GM23338 (cell line): ENCODE measurements at regions not wholly inside any gene's neighbourhood (a gene's known extent, or its start where the extent isn't known, plus 50 kb on each side); places are given as distances from the start of the nearest gene placed in this dataset.

ENCODE experiments used
- ATAC-seq: fragments of 200-7000 bp; cut with Tn5 transposase; 3 replicates; pipeline ENCODE4 v1.9.1; 2020
- DNase-seq: peaks from one replicate; pipeline ENCODE4 v3.0.0-alpha.2; 2015; ENCODE audit warnings: low spot score
- H2AFZ ChIP-seq: fragments of 200-600 bp; sonication (generic); 2 replicates; pipeline ENCODE4 v1.8.0; 2016; ENCODE audit warnings: antibody characterized with exemption, mild to moderate bottlenecking, moderate library complexity
- H3F3A ChIP-seq: fragments of 200-600 bp; sonication (generic); replicated peaks from 2 replicates; pipeline ENCODE4 v1.8.0; 2017; ENCODE audit warnings: antibody characterized with exemption, mixed run types, low read depth
- H3K27ac ChIP-seq: fragments of 200-600 bp; sonication (generic); 2 replicates; pipeline ENCODE4 v1.6.1; 2016; ENCODE audit warnings: low read depth
- H3K27me3 ChIP-seq: fragments of 200-600 bp; sonication (generic); 2 replicates; pipeline ENCODE4 v1.8.0; 2016; ENCODE audit warnings: mild to moderate bottlenecking, mixed run types, moderate library complexity; ENCODE audit not compliant: insufficient read depth
- H3K36me3 ChIP-seq: fragments of 200-600 bp; sonication (generic); 2 replicates; pipeline ENCODE4 v1.8.0; 2016; ENCODE audit warnings: mild to moderate bottlenecking; ENCODE audit not compliant: insufficient read depth
- H3K4me1 ChIP-seq: fragments of 200-600 bp; sonication (generic); 2 replicates; pipeline ENCODE4 v1.8.0; 2016; ENCODE audit warnings: mild to moderate bottlenecking, moderate library complexity; ENCODE audit not compliant: insufficient read depth
- H3K4me2 ChIP-seq: fragments of 200-600 bp; sonication (generic); 2 replicates; pipeline ENCODE4 v1.7.1; 2017; ENCODE audit warnings: mixed run types
- H3K4me3 ChIP-seq: fragments of 200-600 bp; sonication (generic); 2 replicates; pipeline ENCODE4 v1.6.1; 2016; ENCODE audit warnings: mixed run types
- H3K79me2 ChIP-seq: fragments of 200-600 bp; sonication (generic); replicated peaks from 2 replicates; pipeline ENCODE4 v1.8.0; 2017; ENCODE audit warnings: mild to moderate bottlenecking; ENCODE audit not compliant: insufficient read depth
- H3K9me2 ChIP-seq: fragments of 200-600 bp; sonication (generic); 2 replicates; pipeline ENCODE4 v1.8.0; 2017; ENCODE audit not compliant: insufficient read depth
- H4K20me1 ChIP-seq: fragments of 200-600 bp; sonication (generic); replicated peaks from 2 replicates; pipeline ENCODE4 v1.8.0; 2017; ENCODE audit warnings: mild to moderate bottlenecking; ENCODE audit not compliant: insufficient read depth
- H3K27ac Mint-ChIP-seq: 2 replicates; pipeline ENCODE4 v1.8.0; 2020; ENCODE audit warnings: inconsistent platforms, mild to moderate bottlenecking, moderate library complexity, mixed read lengths
- H3K27me3 Mint-ChIP-seq: 3 replicates; pipeline ENCODE4 v1.8.0; 2022; ENCODE audit warnings: low read depth, mild to moderate bottlenecking, moderate library complexity, mixed read lengths, inconsistent platforms; ENCODE audit not compliant: insufficient read depth, poor library complexity
- H3K36me3 Mint-ChIP-seq: 3 replicates; pipeline ENCODE4 v1.8.0; 2021; ENCODE audit warnings: low read depth, mild to moderate bottlenecking, inconsistent platforms, moderate library complexity, mixed read lengths
- H3K4me1 Mint-ChIP-seq: 3 replicates; pipeline ENCODE4 v1.8.0; 2020; ENCODE audit warnings: mild to moderate bottlenecking, inconsistent platforms, mixed read lengths
- H3K4me3 Mint-ChIP-seq: 3 replicates; pipeline ENCODE4 v1.8.0; 2021; ENCODE audit warnings: moderate library complexity, mild to moderate bottlenecking, inconsistent platforms, mixed read lengths
- H3K9me3 Mint-ChIP-seq: 3 replicates; pipeline ENCODE4 v1.8.0; 2020; ENCODE audit warnings: moderate library complexity, mild to moderate bottlenecking, inconsistent platforms, mixed read lengths
- CREB1 ChIP-seq: fragments of 250-450 bp; sonication (Bioruptor Pico); IDR thresholded peaks from 2 replicates; pipeline ENCODE4 v1.5.0; 2020; ENCODE audit warnings: low read depth, mild to moderate bottlenecking, moderate library complexity
- ETS1 ChIP-seq: IDR thresholded peaks from 2 replicates; pipeline ENCODE4 v1.6.1; 2016; ENCODE audit warnings: antibody characterized with exemption
- EZH2 ChIP-seq: fragments of 200-600 bp; sonication (generic); IDR thresholded peaks from one replicate; pipeline ENCODE4 v1.8.0; 2017; ENCODE audit warnings: antibody characterized with exemption, mild to moderate bottlenecking, low read depth; ENCODE audit not compliant: unreplicated experiment
- EZH2phosphoT487 ChIP-seq: fragments of 200-600 bp; sonication (generic); IDR thresholded peaks from one replicate; pipeline ENCODE4 v1.8.1; 2018; ENCODE audit warnings: antibody characterized with exemption; ENCODE audit not compliant: unreplicated experiment
- NANOG ChIP-seq: IDR thresholded peaks from 2 replicates; pipeline ENCODE4 v1.6.1; 2016; ENCODE audit warnings: antibody characterized with exemption, borderline replicate concordance
- REST ChIP-seq: IDR thresholded peaks from one replicate; pipeline ENCODE4 v1.6.1; 2018; ENCODE audit warnings: antibody characterized with exemption; ENCODE audit not compliant: unreplicated experiment
- STAT1 ChIP-seq: IDR thresholded peaks from one replicate; pipeline ENCODE4 v1.6.1; 2016; ENCODE audit warnings: antibody characterized with exemption; ENCODE audit not compliant: unreplicated experiment
- ZNF114 ChIP-seq: fragments of 250-450 bp; sonication (Bioruptor Pico); IDR thresholded peaks from 2 replicates; pipeline ENCODE4 v1.5.0; 2020; ENCODE audit warnings: mild to moderate bottlenecking, moderate library complexity
- ZNF331 ChIP-seq: fragments of 250-450 bp; sonication (Bioruptor Pico); IDR thresholded peaks from 2 replicates; pipeline ENCODE4 v1.5.0; 2020; ENCODE audit warnings: low read depth, mild to moderate bottlenecking, moderate library complexity
- TF ChIP-seq, protein P1 (sequence below), 2 experiments: fragments of 200-600 bp in 1 of 2; sonication (generic) in 1 of 2; conservative IDR thresholded peaks; 2 replicates each; pipeline versions ENCODE4 v1.5.1 to v1.6.1; 2016 to 2017; ENCODE audit warnings: antibody characterized with exemption in 2 of 2, low read depth in 2 of 2, mild to moderate bottlenecking in 2 of 2, moderate library complexity in 1 of 2

GRCh38 chr6:2547355-2547754 lies 203.4 kb downstream of the MYLK4 start (continued):
- no peak for TF ChIP-seq ZNF331 (CRISPR knock-in tag)
- no peak for TF ChIP-seq REST
- no peak for TF ChIP-seq NANOG
- TF ChIP-seq EZH2: no peak
- no peak for TF ChIP-seq ZNF114 (CRISPR knock-in tag)
- no peak for TF ChIP-seq CREB1
- no peak for TF ChIP-seq STAT1

DNA sequence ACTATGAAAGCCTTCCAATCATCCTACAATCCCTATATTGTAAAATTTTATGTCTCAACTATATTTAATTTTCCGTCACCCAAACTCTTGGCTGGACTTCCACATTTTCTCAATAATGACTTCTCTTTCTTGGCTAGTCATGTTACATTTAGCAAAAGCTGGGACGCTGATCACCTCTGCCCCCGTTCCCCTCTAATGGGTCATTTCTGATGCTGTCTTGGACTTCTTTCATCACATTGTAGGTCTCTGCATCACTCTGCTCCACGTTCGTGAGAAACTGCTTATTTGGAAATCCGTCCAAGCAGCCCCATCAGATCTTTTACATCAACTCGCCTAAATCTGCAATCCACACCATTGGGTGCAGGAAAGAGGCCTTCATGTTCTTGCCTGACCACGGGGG lies 203.8 kb downstream of the MYLK4 start:
- H3K4me1 ChIP-seq: no peaks in the 10 kb centered on the region
- Mint-ChIP-seq H3K4me1 (no peaks in the 10 kb centered on the region), H3K9me3 (peaks cover 15% of the 10 kb centered on the region), H3K4me3 (no peak overlapping the region), H3K36me3 (peaks cover 2% of the 10 kb centered on the region; the same call in 1 of the 3 replicates), H3K27ac (no peak overlapping the region), H3K27me3 (no peaks in the 10 kb centered on the region)
- no peak overlapping the region for H3K27ac ChIP-seq
- H3K4me3 ChIP-seq: no peak overlapping the region
- H3K79me2 ChIP-seq: no peaks in the 10 kb centered on the region
- DNase-seq: no peak
- no peak for TF ChIP-seq CREB1
- H3K4me2 ChIP-seq: no peak overlapping the region
- no peaks in the 10 kb centered on the region for H3K36me3 ChIP-seq
- no peaks in the 10 kb centered on the region for H3F3A ChIP-seq
- H4K20me1 ChIP-seq: no peaks in the 10 kb centered on the region
- no peaks in the 10 kb centered on the region for H3K9me2 ChIP-seq
- H3K27me3 ChIP-seq: no peaks in the 10 kb centered on the region
- no peak for ATAC-seq
- H2AFZ ChIP-seq: no peak overlapping the region

- Mint-ChIP-seq H3K27me3 (no peaks in the 10 kb centered on the region), H3K4me1 (no peaks in the 10 kb centered on the region), H3K4me3 (no peak overlapping the region), H3K27ac (no peak overlapping the region), H3K36me3 (peaks cover 2% of the 10 kb centered on the region; the same call in 1 of the 3 replicates), H3K9me3 (peaks cover 15% of the 10 kb centered on the region)
- no peak overlapping the region for H2AFZ ChIP-seq
- no peaks in the 10 kb centered on the region for H3K9me2 ChIP-seq
- no peaks in the 10 kb centered on the region for H3K36me3 ChIP-seq
- no peaks in the 10 kb centered on the region for H4K20me1 ChIP-seq
- no peaks in the 10 kb centered on the region for H3K4me1 ChIP-seq
- H3K79me2 ChIP-seq: no peaks in the 10 kb centered on the region
- H3K27ac ChIP-seq: no peak overlapping the region
- ATAC-seq (no peak), DNase-seq (no peak)
- no peaks in the 10 kb centered on the region for H3K27me3 ChIP-seq
- H3K4me3 ChIP-seq: no peak overlapping the region
- no peak overlapping the region for H3K4me2 ChIP-seq
- no peaks in the 10 kb centered on the region for H3F3A ChIP-seq
- TF ChIP-seq NANOG (no peak), EZH2phosphoT487 (no peak), ETS1 (no peak), EZH2 (no peak), ZNF114 (CRISPR knock-in tag) (no peak), CREB1 (no peak), STAT1 (no peak)
- TF ChIP-seq, protein P1, sequence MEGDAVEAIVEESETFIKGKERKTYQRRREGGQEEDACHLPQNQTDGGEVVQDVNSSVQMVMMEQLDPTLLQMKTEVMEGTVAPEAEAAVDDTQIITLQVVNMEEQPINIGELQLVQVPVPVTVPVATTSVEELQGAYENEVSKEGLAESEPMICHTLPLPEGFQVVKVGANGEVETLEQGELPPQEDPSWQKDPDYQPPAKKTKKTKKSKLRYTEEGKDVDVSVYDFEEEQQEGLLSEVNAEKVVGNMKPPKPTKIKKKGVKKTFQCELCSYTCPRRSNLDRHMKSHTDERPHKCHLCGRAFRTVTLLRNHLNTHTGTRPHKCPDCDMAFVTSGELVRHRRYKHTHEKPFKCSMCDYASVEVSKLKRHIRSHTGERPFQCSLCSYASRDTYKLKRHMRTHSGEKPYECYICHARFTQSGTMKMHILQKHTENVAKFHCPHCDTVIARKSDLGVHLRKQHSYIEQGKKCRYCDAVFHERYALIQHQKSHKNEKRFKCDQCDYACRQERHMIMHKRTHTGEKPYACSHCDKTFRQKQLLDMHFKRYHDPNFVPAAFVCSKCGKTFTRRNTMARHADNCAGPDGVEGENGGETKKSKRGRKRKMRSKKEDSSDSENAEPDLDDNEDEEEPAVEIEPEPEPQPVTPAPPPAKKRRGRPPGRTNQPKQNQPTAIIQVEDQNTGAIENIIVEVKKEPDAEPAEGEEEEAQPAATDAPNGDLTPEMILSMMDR (conservative IDR thresholded peaks at IDR 0.05; ENCODE audit: low read depth in 2 of 2): no peak
Measured at GRCh38 chr6:2545383-2546038, 205.2 kb downstream of the MYLK4 start.
